Immature natural killer cell (primary cell): ENCODE measurements at regions not wholly inside any gene's neighbourhood (a gene's known extent, or its start where the extent isn't known, plus 50 kb on each side); places are given as distances from the start of the nearest gene placed in this dataset.

Source experiments
- DNase-seq, 3 donors: peaks; one replicate each; pipeline ENCODE4 v3.0.0; 2022; ENCODE audit warnings: mixed read lengths in 1 of 3
- H3K27ac Mint-ChIP-seq, 6 donors: one replicate each; pipeline ENCODE4 v1.8.0; 2020; ENCODE audit warnings: mixed read lengths in 6 of 6, mild to moderate bottlenecking in 5 of 6, inconsistent platforms in 4 of 6, moderate library complexity in 3 of 6
- H3K27me3 Mint-ChIP-seq, 3 donors: one replicate each; pipeline ENCODE4 v1.8.0; 2020 to 2021; ENCODE audit warnings: low read depth in 3 of 3, mild to moderate bottlenecking in 3 of 3, mixed read lengths in 3 of 3, moderate library complexity in 3 of 3, inconsistent platforms in 1 of 3
- H3K36me3 Mint-ChIP-seq, 3 donors: one replicate each; pipeline ENCODE4 v1.8.0; 2020; ENCODE audit warnings: mixed read lengths in 3 of 3, inconsistent platforms in 2 of 3, mild to moderate bottlenecking in 2 of 3
- H3K4me1 Mint-ChIP-seq, 2 donors: one replicate each; pipeline ENCODE4 v1.8.0; 2020; ENCODE audit warnings: inconsistent platforms in 2 of 2, mild to moderate bottlenecking in 2 of 2, mixed read lengths in 2 of 2, moderate library complexity in 1 of 2
- H3K4me3 Mint-ChIP-seq, 5 donors: one replicate each; pipeline ENCODE4 v1.8.0; 2020; ENCODE audit warnings: mild to moderate bottlenecking in 5 of 5, mixed read lengths in 5 of 5, inconsistent platforms in 3 of 5, moderate library complexity in 3 of 5
- H3K9me3 Mint-ChIP-seq, 6 donors: one replicate each; pipeline ENCODE4 v1.8.0; 2020; ENCODE audit warnings: mild to moderate bottlenecking in 6 of 6, mixed read lengths in 6 of 6, inconsistent platforms in 4 of 6, moderate library complexity in 3 of 6

- Mint-ChIP-seq H3K4me1 (no peaks in the 10 kb centered on the region), H3K4me3 (no peak overlapping the region), H3K9me3 (peaks cover 0 to 3% (median 0%) of the 10 kb centered on the region in 6 donors), H3K27ac (no peak overlapping the region), H3K36me3 (no peaks in the 10 kb centered on the region), H3K27me3 (peaks cover 1 to 4% (median 2%) of the 10 kb centered on the region in 3 donors)
- no peak for DNase-seq
These were observed 111.9 kb downstream of the NMUR2 start for GRCh38 chr5:152293189-152293588.

- DNase-seq, result no peak
- H3K4me1 Mint-ChIP-seq, result no peaks in the 10 kb centered on the region
- H3K27ac Mint-ChIP-seq, result no peak overlapping the region
- H3K27me3 Mint-ChIP-seq, result peaks cover 1 to 2% (median 2%) of the 10 kb centered on the region in 3 donors
- no peaks in the 10 kb centered on the region for H3K36me3 Mint-ChIP-seq
- H3K9me3 Mint-ChIP-seq, result peaks cover 0 to 4% (median 0%) of the 10 kb centered on the region in 6 donors
- H3K4me3 Mint-ChIP-seq, result no peak overlapping the region
These were observed 114.9 kb downstream of the NMUR2 start for GRCh38 chr5:152290181-152290580.

- Mint-ChIP-seq H3K9me3 (peaks cover 0 to 5% (median 0%) of the 10 kb centered on the region in 6 donors), H3K27ac (no peak overlapping the region), H3K36me3 (no peaks in the 10 kb centered on the region), H3K27me3 (peaks cover 1 to 12% (median 3%) of the 10 kb centered on the region in 3 donors), H3K4me3 (no peak overlapping the region), H3K4me1 (no peaks in the 10 kb centered on the region)
- DNase-seq, result no peak
These were observed 116.0 kb downstream of the NMUR2 start for GRCh38 chr5:152288917-152289595.

GRCh38 chr5:152288499-152288898 lies 116.6 kb downstream of the NMUR2 start:
- H3K27me3 Mint-ChIP-seq, result peaks cover 1 to 14% (median 3%) of the 10 kb centered on the region in 3 donors
- H3K4me3 Mint-ChIP-seq, result no peak overlapping the region
- DNase-seq, result no peak
- H3K4me1 Mint-ChIP-seq, result no peaks in the 10 kb centered on the region
- H3K27ac Mint-ChIP-seq, result no peak overlapping the region
- peaks cover 0 to 5% (median 0%) of the 10 kb centered on the region in 6 donors for H3K9me3 Mint-ChIP-seq
- no peaks in the 10 kb centered on the region for H3K36me3 Mint-ChIP-seq

GRCh38 chr5:152285764-152286163 lies 119.3 kb downstream of the NMUR2 start:
- no peaks in the 10 kb centered on the region for H3K4me1 Mint-ChIP-seq
- peaks cover 0 to 4% (median under 1%) of the 10 kb centered on the region in 6 donors for H3K9me3 Mint-ChIP-seq
- H3K36me3 Mint-ChIP-seq, result no peaks in the 10 kb centered on the region
- H3K27ac Mint-ChIP-seq, result no peak overlapping the region
- peaks cover 0 to 15% (median 1%) of the 10 kb centered on the region in 3 donors for H3K27me3 Mint-ChIP-seq
- no peak overlapping the region for H3K4me3 Mint-ChIP-seq
- no peak for DNase-seq

- DNase-seq, result no peak
- H3K27me3 Mint-ChIP-seq, result peaks cover 0 to 15% (median 3%) of the 10 kb centered on the region in 3 donors
- H3K9me3 Mint-ChIP-seq, result peaks cover 0 to 4% (median under 1%) of the 10 kb centered on the region in 6 donors
- no peak overlapping the region for H3K4me3 Mint-ChIP-seq
- no peaks in the 10 kb centered on the region for H3K36me3 Mint-ChIP-seq
- H3K4me1 Mint-ChIP-seq, result no peaks in the 10 kb centered on the region
- H3K27ac Mint-ChIP-seq, result no peak overlapping the region
These were observed 122.7 kb downstream of the NMUR2 start for GRCh38 chr5:152282331-152282730.

GRCh38 chr5:152277936-152278335 lies 127.1 kb downstream of the NMUR2 start:
- no peak for DNase-seq
- Mint-ChIP-seq H3K36me3 (no peaks in the 10 kb centered on the region), H3K9me3 (peaks cover 0 to 5% (median 0%) of the 10 kb centered on the region in 6 donors), H3K27ac (no peak overlapping the region), H3K27me3 (peaks cover 0 to 5% (median 2%) of the 10 kb centered on the region in 3 donors), H3K4me1 (no peaks in the 10 kb centered on the region), H3K4me3 (no peak overlapping the region)

- no peak overlapping the region for H3K4me3 Mint-ChIP-seq
These were observed 130.9 kb downstream of the NMUR2 start for GRCh38 chr5:152274224-152274623.

GRCh38 chr5:152271420-152271819 lies 133.7 kb downstream of the NMUR2 start:
- peaks cover 0 to 2% (median 2%) of the 10 kb centered on the region in 3 donors for H3K27me3 Mint-ChIP-seq
- no peak overlapping the region for H3K4me3 Mint-ChIP-seq
- no peaks in the 10 kb centered on the region for H3K4me1 Mint-ChIP-seq
- peaks cover 0 to 5% (median 0%) of the 10 kb centered on the region in 6 donors for H3K9me3 Mint-ChIP-seq
- no peak for DNase-seq
- H3K27ac Mint-ChIP-seq, result no peak overlapping the region
- H3K36me3 Mint-ChIP-seq, result no peaks in the 10 kb centered on the region

More at GRCh38 chr5:152274224-152274623, 130.9 kb downstream of the NMUR2 start:
- Mint-ChIP-seq H3K36me3 (no peaks in the 10 kb centered on the region), H3K4me1 (no peaks in the 10 kb centered on the region), H3K9me3 (peaks cover 0 to 5% (median 0%) of the 10 kb centered on the region in 6 donors), H3K27ac (no peak overlapping the region), H3K27me3 (peaks cover 2% of the 10 kb centered on the region in 3 donors)
- DNase-seq, result no peak

GRCh38 chr5:152270096-152270495 lies 135.0 kb downstream of the NMUR2 start:
- Mint-ChIP-seq H3K36me3 (no peaks in the 10 kb centered on the region), H3K9me3 (no peaks in the 10 kb centered on the region), H3K27me3 (peaks cover 0 to 2% (median 1%) of the 10 kb centered on the region in 3 donors), H3K27ac (no peak overlapping the region), H3K4me1 (no peaks in the 10 kb centered on the region), H3K4me3 (no peak overlapping the region)
- no peak for DNase-seq

GRCh38 chr5:152269533-152269932 lies 135.5 kb downstream of the NMUR2 start:
- H3K27me3 Mint-ChIP-seq, result peaks cover 0 to 2% (median 0%) of the 10 kb centered on the region in 3 donors
- no peak for DNase-seq
- no peak overlapping the region for H3K27ac Mint-ChIP-seq
- H3K9me3 Mint-ChIP-seq, result no peaks in the 10 kb centered on the region
- H3K4me1 Mint-ChIP-seq, result no peaks in the 10 kb centered on the region
- no peaks in the 10 kb centered on the region for H3K36me3 Mint-ChIP-seq
- H3K4me3 Mint-ChIP-seq, result no peak overlapping the region

GRCh38 chr5:152264645-152265254 lies 140.3 kb downstream of the NMUR2 start:
- H3K36me3 Mint-ChIP-seq, result no peaks in the 10 kb centered on the region
- no peaks in the 10 kb centered on the region for H3K27me3 Mint-ChIP-seq
- H3K4me3 Mint-ChIP-seq, result no peak overlapping the region
- H3K9me3 Mint-ChIP-seq, result peaks cover 0 to 2% (median 0%) of the 10 kb centered on the region in 6 donors
- no peak overlapping the region for H3K27ac Mint-ChIP-seq
- H3K4me1 Mint-ChIP-seq, result no peaks in the 10 kb centered on the region
- no peak for DNase-seq

- H3K4me1 Mint-ChIP-seq, result no peaks in the 10 kb centered on the region
- no peaks in the 10 kb centered on the region for H3K36me3 Mint-ChIP-seq
- no peak overlapping the region for H3K4me3 Mint-ChIP-seq
- no peak for DNase-seq
- H3K9me3 Mint-ChIP-seq, result peaks cover 0 to 2% (median 0%) of the 10 kb centered on the region in 6 donors
- no peaks in the 10 kb centered on the region for H3K27me3 Mint-ChIP-seq
- no peak overlapping the region for H3K27ac Mint-ChIP-seq
These were observed 142.4 kb downstream of the NMUR2 start for GRCh38 chr5:152262667-152263066.

- Mint-ChIP-seq H3K36me3 (no peaks in the 10 kb centered on the region), H3K4me1 (no peaks in the 10 kb centered on the region), H3K27me3 (peaks cover 0 to 3% (median 0%) of the 10 kb centered on the region in 3 donors), H3K27ac (no peak overlapping the region), H3K9me3 (peaks cover 0 to 6% (median 0%) of the 10 kb centered on the region in 6 donors), H3K4me3 (no peak overlapping the region)
- DNase-seq, result no peak
These were observed 144.1 kb downstream of the NMUR2 start for GRCh38 chr5:152260940-152261339.
